ENCODE measurements at regions not wholly inside any gene's neighbourhood (a gene's known extent, or its start where the extent isn't known, plus 50 kb on each side); places are given as distances from the start of the nearest gene placed in this dataset.
"Not testable (repeated sequence)": the region's sequence is repeated elsewhere in the genome, so short reads cannot be mapped to it uniquely, and the experiment has no call there.

- DNase-seq (ENCODE audit: low spot score in 2 of 2): no peak
- Histone ChIP-seq H3K36me3 (no peaks in the 10 kb centered on the region), H3K27me3 (no peaks in the 10 kb centered on the region), H3K4me3 (no peak overlapping the region), H3K27ac (no peak overlapping the region), H3K9me3 (peaks cover 0 to 8% (median 0%) of the 10 kb centered on the region in 4 donors), H3K4me1 (no peaks in the 10 kb centered on the region)
- 47 to 96% methylated on average over 1 of the region's 1 CpG for WGBS, 2 donors
- TF ChIP-seq CTCF (IDR thresholded peaks at IDR 0.05) (no peak), EP300 (IDR thresholded peaks at IDR 0.05) (no peak), POLR2A (IDR thresholded peaks at IDR 0.05) (no peak)
These were observed 411.3 kb downstream of the CCSER2 start for GRCh38 chr10:84739641-84740040.

- H3K27me3 ChIP-seq: no peaks in the 10 kb centered on the region
- H3K4me1 ChIP-seq: no peaks in the 10 kb centered on the region
- TF ChIP-seq EP300 (IDR thresholded peaks at IDR 0.05): no peak
- no peak for TF ChIP-seq CTCF (IDR thresholded peaks at IDR 0.05)
- no peak for TF ChIP-seq POLR2A (IDR thresholded peaks at IDR 0.05)
These were observed 415.1 kb downstream of the CCSER2 start for GRCh38 chr10:84743483-84743882.

DNA sequence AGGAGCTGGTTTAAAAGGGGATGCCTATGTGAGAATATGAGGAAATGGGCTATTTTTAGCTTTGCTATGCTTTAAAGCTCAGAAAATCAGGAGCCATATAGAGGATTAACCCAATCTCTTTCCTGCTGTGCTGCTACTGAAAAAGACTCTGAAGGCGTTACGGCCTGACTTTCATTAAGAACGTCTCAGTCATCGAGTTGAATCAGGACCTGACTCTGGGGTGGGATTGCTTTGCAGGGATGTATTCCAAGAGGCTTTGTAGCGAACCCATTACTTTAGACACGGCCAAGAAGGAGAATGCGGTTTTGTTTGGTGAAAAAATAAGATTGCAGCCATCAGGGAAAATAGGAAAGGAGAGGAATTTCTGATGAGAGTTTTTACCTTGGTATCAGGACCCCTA, 426.9 kb downstream of the CCSER2 start:
- DNase-seq (ENCODE audit: low spot score in 2 of 2): no peak
- H3K36me3 ChIP-seq: no peaks in the 10 kb centered on the region
- 40 to 56% methylated on average over 7 of the region's 7 CpGs for WGBS, 2 donors
- no peaks in the 10 kb centered on the region for H3K27me3 ChIP-seq
- H3K4me3 ChIP-seq: no peak overlapping the region
- no peaks in the 10 kb centered on the region for H3K4me1 ChIP-seq
- TF ChIP-seq CTCF (IDR thresholded peaks at IDR 0.05) (no peak), EP300 (IDR thresholded peaks at IDR 0.05) (no peak), POLR2A (IDR thresholded peaks at IDR 0.05) (no peak)
- no peaks in the 10 kb centered on the region for H3K9me3 ChIP-seq
- no peak overlapping the region for H3K27ac ChIP-seq

More at GRCh38 chr10:84743483-84743882, 415.1 kb downstream of the CCSER2 start:
- no peak overlapping the region for H3K4me3 ChIP-seq
- no peaks in the 10 kb centered on the region for H3K36me3 ChIP-seq
- no peak for DNase-seq (ENCODE audit: low spot score in 2 of 2)
- H3K9me3 ChIP-seq: peaks cover 0 to 8% (median 0%) of the 10 kb centered on the region in 4 donors
- H3K27ac ChIP-seq: no peak overlapping the region

- not testable (repeated sequence) for H3K27me3 ChIP-seq, H3K36me3 ChIP-seq
- 89 to 93% methylated on average over 2 to 3 of the region's 3 CpGs for WGBS, 2 donors
These were observed 428.3 kb downstream of the CCSER2 start for GRCh38 chr10:84756653-84757052.

GRCh38 chr10:84761994-84762614, 433.7 kb downstream of the CCSER2 start:
- H3K36me3 ChIP-seq; DNase-seq (ENCODE audit: low spot score in 2 of 2); H3K4me3 ChIP-seq; H3K4me1 ChIP-seq; H3K27me3 ChIP-seq; H3K27ac ChIP-seq: not testable (repeated sequence)
- H3K9me3 ChIP-seq: peaks cover 0 to 14% (median 0%) of the 10 kb centered on the region in 4 donors
- 52 to 59% methylated on average over 12 to 14 of the region's 14 CpGs for WGBS, 2 donors

More at GRCh38 chr10:84756653-84757052, 428.3 kb downstream of the CCSER2 start:
- not testable (repeated sequence) for DNase-seq (ENCODE audit: low spot score in 2 of 2); H3K4me1 ChIP-seq; H3K9me3 ChIP-seq; H3K27ac ChIP-seq; H3K4me3 ChIP-seq

GRCh38 chr10:84762754-84763394, 434.5 kb downstream of the CCSER2 start:
- WGBS, 2 donors: 89 to 90% methylated on average over 16 of the region's 16 CpGs
- no peaks in the 10 kb centered on the region for H3K4me1 ChIP-seq

More at GRCh38 chr10:84762754-84763394, 434.5 kb downstream of the CCSER2 start:
- no peak for DNase-seq (ENCODE audit: low spot score in 2 of 2)
- no peak overlapping the region for H3K27ac ChIP-seq
- no peak overlapping the region for H3K4me3 ChIP-seq
- H3K27me3 ChIP-seq: no peaks in the 10 kb centered on the region
- H3K9me3 ChIP-seq: peaks cover 0 to 20% (median 0%) of the 10 kb centered on the region in 4 donors
- TF ChIP-seq POLR2A (IDR thresholded peaks at IDR 0.05) (no peak), EP300 (IDR thresholded peaks at IDR 0.05) (no peak), CTCF (IDR thresholded peaks at IDR 0.05) (no peak)
- no peaks in the 10 kb centered on the region for H3K36me3 ChIP-seq
